ENCODE measurements at regions not wholly inside any gene's neighbourhood (a gene's known extent, or its start where the extent isn't known, plus 50 kb on each side); places are given as distances from the start of the nearest gene placed in this dataset.
"Not testable (repeated sequence)": the region's sequence is repeated elsewhere in the genome, so short reads cannot be mapped to it uniquely, and the experiment has no call there.

GRCh38 chrX:92270936-92271855 is 492.0 kb downstream of the PCDH11X start:
- no peak for TF ChIP-seq CTCF (conservative IDR thresholded peaks at IDR 0.05; ENCODE audit: low read length)
- no peak for DNase-seq (ENCODE audit: low read depth)
- no peak overlapping the region for H3K4me3 ChIP-seq (ENCODE audit: low read length)

- DNase-seq (ENCODE audit: low read depth); H3K4me3 ChIP-seq (ENCODE audit: low read length): not testable (repeated sequence)
Measured at GRCh38 chrX:92278556-92278955, 499.4 kb downstream of the PCDH11X start.

GRCh38 chrX:92280347-92280746 is 501.2 kb downstream of the PCDH11X start:
- H3K4me3 ChIP-seq (ENCODE audit: low read length); DNase-seq (ENCODE audit: low read depth): not testable (repeated sequence)

- no peak for TF ChIP-seq CTCF (conservative IDR thresholded peaks at IDR 0.05; ENCODE audit: low read length)
- no peak for DNase-seq (ENCODE audit: low read depth)
Measured at GRCh38 chrX:92283308-92283707, 504.1 kb downstream of the PCDH11X start.

GRCh38 chrX:92298067-92298466 is 518.9 kb downstream of the PCDH11X start:
- DNase-seq (ENCODE audit: low read depth); H3K4me3 ChIP-seq (ENCODE audit: low read length): not testable (repeated sequence)

More at GRCh38 chrX:92283308-92283707, 504.1 kb downstream of the PCDH11X start:
- no peak overlapping the region for H3K4me3 ChIP-seq (ENCODE audit: low read length)

- H3K4me3 ChIP-seq (ENCODE audit: low read length); DNase-seq (ENCODE audit: low read depth): not testable (repeated sequence)
Measured at GRCh38 chrX:92333194-92333593, 554.0 kb downstream of the PCDH11X start.

- DNase-seq (ENCODE audit: low read depth) = not testable (repeated sequence)
Measured at GRCh38 chrX:92351065-92351464, 571.9 kb downstream of the PCDH11X start.

GRCh38 chrX:92351511-92351910 is 572.3 kb downstream of the PCDH11X start:
- no peak for DNase-seq (ENCODE audit: low read depth)
- TF ChIP-seq CTCF (conservative IDR thresholded peaks at IDR 0.05; ENCODE audit: low read length) = no peak
- no peak overlapping the region for H3K4me3 ChIP-seq (ENCODE audit: low read length)

More at GRCh38 chrX:92351065-92351464, 571.9 kb downstream of the PCDH11X start:
- not testable (repeated sequence) for H3K4me3 ChIP-seq (ENCODE audit: low read length)
